ENCODE measurements at regions not wholly inside any gene's neighbourhood (a gene's known extent, or its start where the extent isn't known, plus 50 kb on each side); places are given as distances from the start of the nearest gene placed in this dataset.
"Not testable (repeated sequence)": the region's sequence is repeated elsewhere in the genome, so short reads cannot be mapped to it uniquely, and the experiment has no call there.

DNA sequence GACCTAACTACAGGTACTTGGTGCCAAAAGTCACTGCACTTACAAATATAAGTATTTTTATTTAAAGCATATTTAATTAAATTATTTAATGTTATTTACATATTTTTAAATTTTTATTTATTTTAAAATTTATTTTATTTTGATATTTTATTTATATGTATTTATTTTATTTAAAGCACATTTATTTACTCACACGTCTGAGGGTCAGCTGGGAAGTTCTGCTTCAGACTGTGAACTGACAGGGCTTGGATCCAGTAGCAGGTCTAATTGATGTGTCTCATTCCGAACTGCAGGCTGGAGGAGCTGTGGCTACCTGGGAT is 392.5 kb downstream of the GBA3 start:
- DNase-seq (ENCODE audit: low read depth): no peak

DNA sequence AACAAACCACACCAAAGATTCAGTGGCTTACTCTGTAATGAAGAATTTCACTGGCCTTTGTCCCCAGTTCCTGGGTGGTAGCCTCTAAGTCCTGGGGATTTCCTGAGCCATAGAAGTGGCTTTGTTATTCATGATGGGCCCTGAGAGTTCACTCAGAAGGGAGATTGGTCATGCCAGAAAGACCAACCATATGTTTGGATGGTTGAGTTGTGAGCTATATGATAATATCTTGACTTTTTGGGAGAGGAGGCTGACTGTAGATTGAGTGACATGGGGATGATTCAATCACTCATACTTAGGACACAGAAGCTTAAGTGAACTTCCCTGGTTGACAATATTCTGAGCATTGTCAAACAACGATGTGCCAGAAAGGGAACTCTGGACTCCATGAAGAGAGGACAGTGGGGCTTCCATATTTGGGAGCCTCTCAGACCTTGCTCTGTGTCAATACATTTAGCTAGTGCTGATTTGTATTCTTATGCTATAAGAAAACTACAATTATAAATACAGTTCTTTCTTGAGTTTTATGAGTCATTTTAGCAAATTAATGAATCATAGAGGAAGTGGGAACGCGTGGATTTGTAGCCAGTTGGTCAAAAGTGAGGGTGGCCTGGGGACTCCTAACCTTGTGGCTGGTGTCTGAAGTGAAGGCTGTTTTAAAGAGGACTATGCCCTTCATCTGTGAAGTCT is 392.0 kb downstream of the GBA3 start:
- DNase-seq (ENCODE audit: low read depth): no peak

DNA sequence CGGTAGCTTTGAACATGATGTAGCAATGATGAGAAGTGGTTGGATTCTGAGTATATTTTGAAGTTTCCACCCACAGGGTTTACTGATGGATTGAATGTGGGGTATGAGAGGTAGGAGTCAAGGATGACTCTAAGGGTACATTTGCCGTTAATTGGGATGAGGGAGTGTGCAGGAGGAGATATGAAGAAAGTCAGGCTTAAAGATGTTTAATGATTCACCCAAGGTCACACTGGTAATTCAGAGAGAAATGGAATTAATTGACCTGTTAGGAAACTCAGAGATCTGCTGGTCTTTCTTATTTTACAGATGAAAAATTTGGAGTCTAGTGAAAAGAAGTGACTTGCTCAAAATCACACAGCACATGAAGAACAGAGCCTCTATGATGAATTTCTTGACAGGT is 390.7 kb downstream of the GBA3 start:
- DNase-seq (ENCODE audit: low read depth): no peak

DNA sequence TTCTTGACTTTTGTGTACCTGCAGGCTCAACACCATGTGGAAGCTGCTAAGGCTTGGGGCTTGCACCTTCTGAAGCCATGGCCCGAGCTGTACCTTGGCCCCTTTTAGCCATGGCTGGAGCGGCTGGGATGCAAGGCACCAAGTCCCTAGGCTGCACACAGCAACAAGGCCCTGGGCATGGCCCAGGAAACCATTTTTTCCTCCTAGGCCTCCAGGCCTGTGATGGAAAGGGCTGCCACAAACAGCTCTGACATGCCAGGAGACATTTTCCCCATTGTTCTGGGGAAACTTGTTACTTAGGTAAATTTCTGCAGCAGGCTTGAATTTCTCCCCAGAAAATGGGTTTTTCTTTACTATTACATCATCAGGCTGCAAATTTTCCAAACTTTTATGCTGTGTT is 387.4 kb downstream of the GBA3 start:
- DNase-seq (ENCODE audit: low read depth): not testable (repeated sequence)

DNA sequence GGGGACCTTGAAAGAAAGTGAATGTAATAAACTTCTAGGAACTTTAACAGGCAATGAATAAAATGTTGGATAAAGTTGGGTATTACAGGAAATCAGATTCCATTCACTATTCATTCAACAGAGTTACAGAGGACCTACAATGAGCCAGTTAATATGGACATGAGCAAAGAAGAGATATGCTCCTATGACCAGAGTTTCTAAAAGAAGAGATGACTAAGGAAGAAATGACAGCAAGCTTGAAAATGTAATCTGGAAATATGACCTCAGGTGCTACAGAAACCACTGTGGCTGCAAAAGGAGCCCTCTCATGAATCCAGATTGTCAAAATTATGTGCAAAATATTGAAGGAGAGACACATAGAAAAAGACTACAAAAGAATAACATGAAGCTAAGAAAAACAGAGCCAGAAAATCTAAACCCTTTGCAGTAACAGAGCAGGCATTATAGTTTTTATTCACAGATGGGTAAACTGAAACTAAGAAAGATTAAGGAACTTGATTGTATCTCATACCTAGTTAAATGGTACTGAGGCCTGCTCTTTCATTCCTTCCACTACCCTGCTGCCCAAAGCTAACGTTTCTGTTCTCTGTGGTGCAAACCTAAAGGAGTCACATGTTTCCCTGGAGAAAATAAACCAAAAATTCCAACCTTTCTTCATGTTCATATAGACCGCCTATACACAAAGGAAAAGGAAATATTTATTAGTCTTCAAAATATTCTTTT is 378.3 kb downstream of the GBA3 start:
- no peak for DNase-seq (ENCODE audit: low read depth)

DNA sequence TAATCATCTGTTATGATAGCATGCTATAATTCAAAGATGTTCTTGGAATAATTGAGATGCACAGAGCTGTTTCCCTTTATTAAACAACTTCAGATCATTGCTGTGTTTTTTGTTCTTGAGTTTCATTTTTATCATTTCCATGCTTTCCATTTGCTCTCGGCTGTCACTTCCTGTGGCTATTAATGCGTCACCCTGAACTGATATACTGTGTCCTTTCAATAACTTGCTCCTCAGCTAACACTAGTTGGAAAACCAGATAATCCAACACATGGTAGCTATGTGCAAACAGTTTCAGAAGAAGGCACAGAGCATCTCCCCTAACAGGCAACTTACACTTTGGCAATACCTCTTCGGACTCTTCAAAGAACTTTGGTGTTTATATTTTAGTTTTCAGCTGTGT is 376.0 kb downstream of the GBA3 start:
- no peak for DNase-seq (ENCODE audit: low read depth)

DNA sequence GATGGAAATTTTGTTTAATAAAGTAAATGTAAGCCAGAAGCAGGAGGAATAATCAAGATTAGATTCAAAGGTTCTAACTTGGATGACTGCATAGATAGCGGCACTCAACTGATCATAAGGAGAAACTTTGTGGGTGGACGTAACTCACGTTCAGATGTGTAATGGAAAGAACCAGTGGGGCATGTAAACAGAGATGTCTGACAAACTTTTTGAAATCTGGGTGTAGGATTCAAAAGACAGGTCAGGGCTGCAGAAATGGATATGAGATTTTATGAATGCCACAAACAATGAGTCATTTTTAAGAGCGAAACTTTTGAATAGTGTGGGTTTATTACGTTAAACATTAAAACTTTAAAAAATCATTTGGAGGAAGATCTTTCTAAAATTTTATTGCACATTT is 375.6 kb downstream of the GBA3 start:
- no peak for DNase-seq (ENCODE audit: low read depth)

DNA sequence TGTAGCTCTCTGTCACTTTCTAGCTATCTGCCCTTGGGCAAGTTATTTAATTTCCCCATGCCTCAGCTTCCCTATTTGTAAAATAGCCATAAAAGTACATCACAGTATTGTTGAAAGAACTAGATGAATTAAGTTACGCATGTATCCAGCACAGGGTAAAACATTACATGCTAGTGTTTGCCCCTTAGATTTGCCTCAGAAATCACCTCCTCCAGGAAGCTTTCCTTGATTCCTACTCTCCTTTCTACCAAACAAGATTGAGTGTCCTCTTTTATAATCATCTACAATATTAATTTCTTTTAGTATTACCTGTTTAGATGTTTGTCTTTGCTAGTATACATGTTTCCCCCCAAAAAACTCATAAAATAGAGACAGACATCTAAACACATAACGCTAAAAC is 369.5 kb downstream of the GBA3 start:
- DNase-seq (ENCODE audit: low read depth): no peak

DNA sequence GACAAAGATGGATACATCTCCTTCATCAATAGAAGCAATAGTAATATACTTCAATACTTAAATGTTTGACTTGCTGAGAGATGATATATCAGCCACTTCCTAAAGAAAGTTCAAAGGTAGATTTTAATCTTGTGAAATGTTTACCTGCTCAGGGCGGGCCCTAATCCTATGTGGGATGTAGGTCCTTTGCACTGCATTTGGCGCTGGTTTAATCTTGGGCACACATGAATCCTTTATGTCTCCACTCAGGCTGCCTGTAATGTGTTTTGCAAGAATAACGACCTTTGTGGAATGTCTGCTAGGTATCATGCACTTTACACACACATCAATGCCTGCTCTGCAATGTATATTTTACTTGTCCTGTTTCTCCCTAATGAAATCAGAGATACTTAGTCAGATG is 368.7 kb downstream of the GBA3 start:
- no peak for DNase-seq (ENCODE audit: low read depth)

DNA sequence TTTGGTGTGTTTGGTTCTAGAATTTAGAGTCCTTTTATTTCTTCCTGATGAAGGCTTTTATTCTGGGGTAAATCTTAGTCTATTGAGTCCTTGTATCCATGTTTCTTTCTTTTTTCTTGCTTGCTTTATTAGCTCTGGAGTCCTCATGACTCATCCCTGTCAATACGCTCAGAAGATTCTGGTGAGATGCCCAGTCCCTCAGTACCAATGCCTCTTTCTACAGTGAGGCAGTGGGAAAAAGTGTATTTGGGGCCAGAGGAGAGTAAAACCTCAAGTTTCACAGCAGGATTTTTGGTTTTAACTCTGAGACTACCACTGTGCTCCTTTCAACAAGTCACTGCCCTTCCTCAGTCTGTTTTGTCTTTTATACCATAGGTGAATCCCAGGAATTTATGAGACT is 368.0 kb downstream of the GBA3 start:
- DNase-seq (ENCODE audit: low read depth): no peak

DNA sequence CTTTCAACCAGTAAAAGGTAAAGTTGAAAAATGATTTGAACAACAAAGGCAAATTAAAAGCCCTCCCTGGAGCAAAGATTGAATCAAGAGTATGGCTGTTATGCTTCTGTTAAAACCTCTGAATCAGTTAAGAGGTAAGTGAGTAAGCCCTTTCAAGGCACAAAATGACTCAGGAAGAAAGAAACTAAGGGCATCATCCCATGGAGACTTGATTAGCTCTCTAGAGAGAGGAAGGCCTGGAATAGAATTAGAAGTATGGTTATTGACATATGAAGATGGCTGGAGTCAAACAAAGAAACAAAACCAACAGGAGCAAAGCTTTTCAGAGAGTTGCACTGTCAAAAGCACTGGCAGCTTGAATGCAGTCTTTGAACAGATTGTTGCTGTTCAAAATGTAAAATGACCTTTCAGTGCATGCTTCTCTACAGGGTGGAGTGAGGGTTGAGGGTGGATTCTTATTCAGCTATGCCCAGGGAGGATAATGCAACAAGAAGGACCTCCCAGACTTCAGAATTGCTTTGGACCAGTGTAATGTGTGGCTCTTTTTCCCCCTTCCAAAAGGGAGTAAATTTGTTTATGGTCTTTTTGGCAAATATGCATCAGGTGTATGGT is 365.5 kb downstream of the GBA3 start:
- DNase-seq (ENCODE audit: low read depth): no peak

DNA sequence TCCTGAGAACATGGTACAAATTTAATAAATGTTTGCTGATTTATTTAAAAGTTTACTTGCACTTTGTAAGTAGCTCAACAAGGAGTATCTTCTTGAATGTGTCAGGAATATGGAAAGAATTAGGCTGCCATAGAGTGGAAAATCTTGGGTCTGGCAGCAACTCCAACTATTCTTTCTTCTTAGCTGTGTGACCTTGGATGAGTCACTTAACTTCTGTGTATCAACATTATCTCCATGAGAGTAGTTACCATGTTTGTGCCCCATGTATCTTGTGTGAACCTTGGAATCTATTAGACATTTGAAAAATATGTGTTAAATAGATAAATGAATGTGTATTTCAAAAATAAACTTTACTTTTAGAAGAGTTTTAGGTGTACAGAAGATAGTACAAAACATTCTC is 348.8 kb downstream of the GBA3 start:
- DNase-seq (ENCODE audit: low read depth): no peak

DNA sequence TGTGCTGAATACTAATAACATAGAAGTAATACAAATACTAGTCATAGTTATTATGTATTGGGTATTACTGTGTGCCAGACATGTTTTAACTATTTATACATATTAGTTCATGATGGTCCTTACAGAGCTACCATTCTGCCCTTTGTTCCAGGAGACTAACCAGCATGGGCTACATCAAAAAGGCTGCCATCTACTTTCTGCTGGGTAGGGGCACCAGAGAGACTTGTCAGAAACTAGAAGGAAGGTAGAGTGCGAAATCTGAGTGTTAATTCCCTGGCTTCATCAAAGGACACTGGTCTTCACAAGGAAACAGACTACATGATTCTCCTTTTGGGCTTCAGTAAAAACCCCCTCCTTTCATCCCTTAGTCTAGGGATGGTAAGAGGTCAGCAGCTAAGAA is 347.8 kb downstream of the GBA3 start:
- DNase-seq (ENCODE audit: low read depth): no peak

DNA sequence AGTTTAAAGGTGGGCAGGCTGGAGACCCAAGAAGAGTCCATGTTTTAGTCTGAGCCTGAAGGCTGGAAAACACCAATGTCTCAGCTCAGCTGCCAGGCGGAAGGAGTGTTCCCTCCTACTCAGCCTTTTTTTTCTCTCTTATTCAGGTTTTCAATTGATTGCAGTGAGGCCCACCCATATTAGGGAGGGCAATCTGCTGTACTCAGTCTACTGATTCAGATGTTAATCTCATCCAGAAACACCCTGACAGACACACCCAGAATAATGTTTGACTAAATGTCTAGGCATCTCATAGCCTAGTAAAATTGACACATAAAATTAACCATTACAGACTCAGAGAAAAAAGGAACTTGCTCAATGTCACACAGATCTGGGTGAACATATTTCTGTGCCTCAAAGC is 347.1 kb downstream of the GBA3 start:
- no peak for DNase-seq (ENCODE audit: low read depth)

DNA sequence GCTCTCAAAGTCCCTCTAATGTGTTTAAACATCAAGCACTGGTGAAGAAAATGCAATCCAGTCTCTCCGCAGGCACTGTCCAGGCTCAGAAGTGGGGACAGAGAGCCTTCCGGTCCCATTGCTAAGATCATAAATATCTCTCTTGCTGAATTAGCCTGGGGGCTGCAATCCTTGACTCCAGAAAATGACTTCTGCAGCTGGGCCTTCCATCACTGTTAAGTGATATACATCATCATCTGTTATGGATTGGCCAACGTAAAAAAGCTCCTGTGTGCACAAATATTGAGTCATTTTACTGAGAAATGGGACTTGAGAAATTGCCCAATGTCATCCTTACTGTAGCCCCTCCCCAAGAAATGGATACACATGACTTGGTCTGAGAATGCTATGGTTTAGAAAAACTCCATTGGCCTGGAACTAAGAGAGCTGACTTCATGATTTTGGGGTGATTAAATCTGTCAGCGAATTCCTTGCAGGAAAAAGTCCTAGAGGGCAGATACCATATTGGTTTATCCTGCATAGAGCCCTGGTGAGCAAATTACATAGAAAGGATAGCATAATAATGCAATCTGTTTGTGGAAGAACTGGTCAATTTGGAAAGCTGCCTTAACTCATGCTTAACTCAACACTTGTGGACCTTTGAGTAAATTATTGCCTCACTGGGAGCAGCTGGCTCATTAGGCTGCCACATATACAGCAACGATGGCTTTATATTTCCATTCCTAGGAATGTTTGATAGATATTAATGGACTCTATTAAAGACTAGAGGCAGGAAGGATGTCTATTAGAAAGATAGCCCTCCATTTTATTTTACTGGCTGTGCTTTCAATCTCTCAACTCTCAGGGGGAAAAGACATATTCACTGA is 346.1 kb downstream of the GBA3 start:
- DNase-seq (ENCODE audit: low read depth): no peak

DNA sequence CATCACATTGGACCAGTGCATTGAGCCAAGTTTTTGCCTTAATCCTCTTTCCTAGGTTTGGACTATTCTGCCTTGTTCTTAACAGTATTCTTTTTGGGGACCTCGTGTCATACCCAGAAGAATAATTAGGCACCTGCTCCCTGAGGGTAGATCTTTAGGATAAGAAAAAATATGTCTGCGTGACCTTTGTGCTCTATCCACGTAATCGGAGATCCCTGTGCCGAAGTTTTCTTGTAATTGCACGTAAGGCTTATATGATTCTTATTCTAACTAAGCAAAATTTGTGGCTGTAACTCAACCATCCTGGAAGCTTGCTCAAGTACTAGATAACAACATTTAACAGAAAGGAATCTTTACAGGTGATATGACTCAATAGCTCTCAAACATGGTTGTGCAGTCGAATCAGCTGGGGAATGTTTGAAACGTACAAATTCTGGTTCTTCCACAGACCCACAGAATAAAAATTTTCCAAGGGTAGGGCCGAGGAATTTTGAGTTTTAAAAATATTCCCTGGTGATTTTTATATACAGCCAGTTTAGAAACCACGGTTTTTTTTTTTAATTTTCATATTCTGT is 344.3 kb downstream of the GBA3 start:
- no peak for DNase-seq (ENCODE audit: low read depth)

DNA sequence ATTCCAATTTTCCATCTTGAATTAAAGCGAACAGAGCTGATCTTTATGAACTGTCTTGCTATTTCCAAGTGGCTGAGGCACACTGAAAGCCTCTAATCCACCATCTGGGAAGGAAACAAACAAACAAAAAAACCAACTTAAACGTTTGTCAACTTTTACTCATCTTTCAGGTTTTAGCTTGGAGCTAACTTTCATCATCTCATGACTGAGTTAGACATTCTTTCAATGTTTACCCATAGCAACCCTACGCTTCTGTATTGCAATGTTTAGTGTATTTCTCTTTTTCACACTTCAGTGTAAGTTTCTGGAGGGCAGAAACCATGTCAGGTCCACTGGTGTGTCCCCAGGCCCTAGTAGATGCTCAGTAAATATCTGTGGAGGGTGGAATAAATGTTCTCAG is 343.8 kb downstream of the GBA3 start:
- DNase-seq (ENCODE audit: low read depth): no peak

DNA sequence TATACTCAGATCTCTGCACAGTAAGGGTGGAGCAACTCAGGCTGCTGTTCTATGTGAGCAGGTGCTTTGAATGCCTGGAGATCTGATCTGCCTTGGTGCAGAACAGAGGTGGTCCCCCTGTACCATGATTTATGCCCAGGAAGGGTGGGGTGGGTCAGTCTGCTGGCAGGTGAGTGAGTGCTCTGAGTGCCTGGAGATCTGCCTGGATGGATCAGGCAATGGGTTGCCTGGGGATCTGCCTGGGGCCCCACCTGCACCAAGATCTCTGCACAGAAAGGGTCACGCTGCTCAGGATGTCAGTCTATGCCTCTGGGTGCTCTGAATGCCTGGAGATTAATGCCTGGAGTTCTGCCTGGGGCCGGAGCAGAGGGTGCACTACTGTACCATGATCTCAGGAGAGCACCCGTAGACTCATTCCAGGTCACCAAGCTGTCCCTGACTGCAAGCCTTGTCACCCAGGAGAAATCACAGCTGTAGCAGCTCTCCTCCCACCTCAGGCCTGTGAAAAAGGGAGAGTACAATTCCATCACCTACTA is 342.9 kb downstream of the GBA3 start:
- no peak for DNase-seq (ENCODE audit: low read depth)

DNA sequence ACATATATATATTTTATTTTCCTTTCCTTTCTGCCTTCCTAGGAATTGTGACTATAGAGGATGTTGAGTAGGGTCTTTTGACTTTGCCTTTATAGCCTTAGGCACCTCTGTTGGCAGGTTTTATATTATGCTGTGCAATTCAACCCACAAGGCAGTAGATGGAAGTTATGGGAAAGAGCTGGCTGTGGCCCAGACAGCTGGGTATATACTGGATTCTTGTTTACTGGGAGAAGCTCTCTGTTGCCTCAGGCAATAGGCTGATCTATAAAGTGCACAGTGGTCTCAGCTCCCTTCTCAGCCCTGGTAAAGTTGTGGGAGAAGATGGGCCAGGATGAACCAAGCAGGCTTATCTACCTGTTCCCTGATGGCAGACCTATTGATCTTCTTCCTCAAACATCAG is 342.0 kb downstream of the GBA3 start:
- no peak for DNase-seq (ENCODE audit: low read depth)

DNA sequence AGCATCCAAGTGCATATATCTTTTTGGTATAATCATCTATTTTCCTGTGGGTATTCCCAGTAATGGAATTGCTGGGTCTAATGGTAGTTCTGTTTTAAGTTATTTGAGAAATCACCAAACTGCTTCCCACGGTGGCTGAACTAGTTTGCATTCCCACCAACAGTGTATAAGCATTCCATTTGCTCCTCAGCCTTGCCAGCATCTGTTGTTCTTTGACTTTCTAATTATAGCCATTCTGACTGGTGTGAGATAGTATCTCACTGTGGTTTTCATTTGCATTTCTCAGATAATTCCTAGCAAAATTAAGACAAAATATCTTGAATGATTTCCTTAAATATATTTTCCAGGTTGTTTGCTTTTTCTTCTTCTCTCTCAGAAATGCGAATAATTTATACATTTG is 341.1 kb downstream of the GBA3 start:
- peak; percentile 74 for DNase-seq (ENCODE audit: low read depth)

DNA sequence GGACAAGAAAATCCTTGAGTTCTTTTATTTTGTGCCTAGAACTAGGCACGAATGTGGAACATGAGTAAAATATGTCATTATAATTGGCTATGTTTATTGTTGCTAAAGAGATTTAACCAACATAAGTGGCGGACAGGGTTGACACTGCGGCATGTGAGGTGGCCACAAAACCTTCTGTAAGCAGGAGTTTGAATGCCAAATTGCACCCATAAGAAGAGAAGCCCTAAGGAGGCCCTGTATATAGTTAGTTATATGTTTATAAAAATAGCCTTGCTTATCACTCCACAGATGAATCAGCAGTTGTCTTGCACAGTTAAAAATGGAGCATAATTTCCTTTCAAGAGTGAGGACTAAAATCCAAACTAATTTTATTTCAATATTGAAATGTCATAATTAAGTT is 336.1 kb downstream of the GBA3 start:
- no peak for DNase-seq (ENCODE audit: low read depth)

DNA sequence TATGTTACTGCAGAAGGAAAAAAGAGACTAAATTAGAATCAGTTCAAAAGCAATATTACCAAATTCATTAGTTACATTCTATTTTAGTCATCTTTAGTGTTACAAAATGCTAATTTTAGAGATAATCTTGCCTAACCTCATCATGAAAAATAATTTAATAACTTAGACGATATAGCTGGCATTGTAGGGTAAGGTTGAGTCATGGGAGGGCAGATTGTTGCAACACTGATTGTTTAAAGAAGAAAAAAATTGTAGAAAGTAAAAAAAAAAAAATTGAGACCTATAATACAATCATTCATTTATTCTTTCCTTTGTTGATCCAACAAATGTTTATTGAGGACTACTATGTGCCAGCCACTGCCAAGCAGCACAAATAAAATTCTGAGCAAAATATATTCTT is 330.9 kb downstream of the GBA3 start:
- DNase-seq (ENCODE audit: low read depth): no peak
